ENCODE measurements at regions not wholly inside any gene's neighbourhood (a gene's known extent, or its start where the extent isn't known, plus 50 kb on each side); places are given as distances from the start of the nearest gene placed in this dataset.

GRCh38 chr12:131619736-131620506, 91.0 kb upstream of the SFSWAP start:
- Histone ChIP-seq H2AFZ (no peak overlapping the region), H3K79me2 (no peaks in the 10 kb centered on the region), H3K4me1 (peaks cover under 1% of the 10 kb centered on the region), H3K27ac (no peak overlapping the region), H3K9me3 (ENCODE audit: control insufficient read depth, low read length) (no peaks in the 10 kb centered on the region), H3K9ac (no peak overlapping the region), H3K36me3 (ENCODE audit: control insufficient read depth, insufficient read depth, low read length) (no peaks in the 10 kb centered on the region), H3K27me3 (ENCODE audit: control insufficient read depth, insufficient read depth, low read length) (no peaks in the 10 kb centered on the region), H3K4me3 (ENCODE audit: low read depth, low read length) (no peak overlapping the region), H3K4me2 (ENCODE audit: low read length) (no peak overlapping the region)
- no peak for TF ChIP-seq CTCF (IDR thresholded peaks at IDR 0.05)

GRCh38 chr12:131620520-131620919, 90.4 kb upstream of the SFSWAP start:
- H2AFZ ChIP-seq, result no peak overlapping the region

GRCh38 chr12:131620946-131621681, 89.8 kb upstream of the SFSWAP start:
- H3K9ac ChIP-seq, result no peak overlapping the region
- H3K4me3 ChIP-seq (ENCODE audit: low read depth, low read length), result no peak overlapping the region
- no peaks in the 10 kb centered on the region for H3K36me3 ChIP-seq (ENCODE audit: control insufficient read depth, insufficient read depth, low read length)
- no peaks in the 10 kb centered on the region for H3K79me2 ChIP-seq
- H2AFZ ChIP-seq, result no peak overlapping the region
- H3K27me3 ChIP-seq (ENCODE audit: control insufficient read depth, insufficient read depth, low read length), result no peaks in the 10 kb centered on the region
- peaks cover 3% of the 10 kb centered on the region for H3K4me1 ChIP-seq
- H3K4me2 ChIP-seq (ENCODE audit: low read length), result no peak overlapping the region
- TF ChIP-seq CTCF (IDR thresholded peaks at IDR 0.05), result no peak
- H3K27ac ChIP-seq, result no peak overlapping the region
- H3K9me3 ChIP-seq (ENCODE audit: control insufficient read depth, low read length), result no peaks in the 10 kb centered on the region

More at GRCh38 chr12:131620520-131620919, 90.4 kb upstream of the SFSWAP start:
- Histone ChIP-seq H3K27me3 (ENCODE audit: control insufficient read depth, insufficient read depth, low read length) (no peaks in the 10 kb centered on the region), H3K9ac (no peak overlapping the region), H3K4me3 (ENCODE audit: low read depth, low read length) (no peak overlapping the region), H3K9me3 (ENCODE audit: control insufficient read depth, low read length) (no peaks in the 10 kb centered on the region), H3K4me1 (peaks cover 3% of the 10 kb centered on the region), H3K27ac (no peak overlapping the region), H3K4me2 (ENCODE audit: low read length) (no peak overlapping the region), H3K79me2 (no peaks in the 10 kb centered on the region), H3K36me3 (ENCODE audit: control insufficient read depth, insufficient read depth, low read length) (no peaks in the 10 kb centered on the region)
- no peak for TF ChIP-seq CTCF (IDR thresholded peaks at IDR 0.05)

DNA sequence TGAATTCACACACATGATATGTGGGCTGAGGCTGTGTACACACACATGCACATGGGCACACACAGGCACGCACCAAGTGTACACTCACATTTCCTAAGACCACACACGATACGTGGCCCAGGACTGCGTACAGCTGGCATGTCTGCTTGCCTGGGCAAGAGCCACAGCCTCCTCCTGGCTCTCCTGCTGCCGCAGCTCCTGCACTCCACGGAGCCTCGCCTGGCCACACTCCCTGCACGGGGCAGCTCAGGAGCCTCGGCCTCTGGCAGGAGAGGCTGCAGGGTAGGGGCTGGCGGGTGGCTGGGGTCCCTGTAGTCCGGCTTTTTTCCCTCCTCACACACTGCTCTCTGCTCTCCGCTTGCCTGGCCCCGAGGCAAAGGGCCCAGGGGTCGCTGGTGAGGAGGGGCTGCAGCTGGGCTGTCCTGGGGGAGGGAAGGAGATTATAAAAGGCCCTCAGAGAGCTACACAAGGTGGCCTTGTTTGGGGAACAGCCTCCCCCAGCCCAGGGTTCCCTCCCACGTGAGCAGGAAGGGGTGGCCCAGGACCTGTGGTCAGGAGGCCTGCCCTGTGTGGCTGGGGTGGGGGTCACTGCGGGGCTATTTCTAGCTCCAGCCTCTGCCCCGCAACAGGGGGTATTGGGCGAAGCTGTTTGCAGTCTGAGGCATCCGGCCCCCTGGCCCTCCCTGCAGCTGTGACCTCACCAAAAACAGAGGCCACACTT, 89.0 kb upstream of the SFSWAP start:
- H3K27me3 ChIP-seq (ENCODE audit: control insufficient read depth, insufficient read depth, low read length), result no peaks in the 10 kb centered on the region
- no peak for TF ChIP-seq CTCF (IDR thresholded peaks at IDR 0.05)
- no peaks in the 10 kb centered on the region for H3K79me2 ChIP-seq
- H3K9me3 ChIP-seq (ENCODE audit: control insufficient read depth, low read length), result no peaks in the 10 kb centered on the region
- no peak overlapping the region for H3K27ac ChIP-seq
- no peak overlapping the region for H3K9ac ChIP-seq
- no peak overlapping the region for H3K4me2 ChIP-seq (ENCODE audit: low read length)
- peaks cover 3% of the 10 kb centered on the region for H3K4me1 ChIP-seq
- H3K4me3 ChIP-seq (ENCODE audit: low read depth, low read length), result no peak overlapping the region
- H3K36me3 ChIP-seq (ENCODE audit: control insufficient read depth, insufficient read depth, low read length), result no peaks in the 10 kb centered on the region
- no peak overlapping the region for H2AFZ ChIP-seq

All from parathyroid adenoma (tissue), 2 donors.